SH-SY5Y (cell line): ENCODE measurements at regions not wholly inside any gene's neighbourhood (a gene's known extent, or its start where the extent isn't known, plus 50 kb on each side); places are given as distances from the start of the nearest gene placed in this dataset.

ENCODE experiments used
- GATA2 ChIP-seq: IDR thresholded peaks from 2 replicates; pipeline ENCODE4 v1.6.1; 2011; ENCODE audit warnings: mild to moderate bottlenecking, low read depth, low read length
- GATA3 ChIP-seq: IDR thresholded peaks from 2 replicates; pipeline ENCODE4 v1.6.1; 2011; ENCODE audit warnings: low read depth, mild to moderate bottlenecking, low read length, moderate library complexity

DNA sequence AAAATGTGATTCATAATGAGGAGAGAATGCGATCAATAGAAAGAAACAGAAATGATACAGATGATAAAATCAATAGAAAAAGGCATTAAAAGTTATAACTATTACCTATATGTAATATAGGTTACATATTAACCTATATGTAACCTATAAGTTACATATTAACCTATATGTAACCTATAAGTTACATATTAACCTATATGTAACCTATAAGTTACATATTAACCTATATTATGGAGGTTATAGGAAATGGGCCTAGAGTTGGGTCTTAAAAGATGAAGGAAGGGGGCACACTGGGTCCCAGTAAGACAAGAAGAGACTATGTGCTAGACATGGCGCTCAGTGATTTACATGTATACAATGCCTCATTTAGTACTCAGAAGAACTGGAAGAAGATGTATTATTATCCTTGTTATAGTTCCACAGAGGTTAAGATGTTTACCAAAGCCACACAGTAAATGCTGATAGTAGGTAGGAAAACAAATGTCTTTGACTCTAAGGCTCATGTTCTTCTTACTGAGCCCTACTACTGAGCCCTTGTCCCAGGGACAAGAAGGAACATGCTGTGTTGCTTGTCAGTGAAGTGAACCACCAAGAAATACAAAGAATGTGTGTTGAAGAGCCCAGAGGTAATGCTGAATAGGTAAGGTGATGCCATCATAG is 444.6 kb upstream of the PLXNA2 start:
- TF ChIP-seq GATA3 (no peak), GATA2 (no peak)
